ENCODE measurements at regions not wholly inside any gene's neighbourhood (a gene's known extent, or its start where the extent isn't known, plus 50 kb on each side); places are given as distances from the start of the nearest gene placed in this dataset.

DNA sequence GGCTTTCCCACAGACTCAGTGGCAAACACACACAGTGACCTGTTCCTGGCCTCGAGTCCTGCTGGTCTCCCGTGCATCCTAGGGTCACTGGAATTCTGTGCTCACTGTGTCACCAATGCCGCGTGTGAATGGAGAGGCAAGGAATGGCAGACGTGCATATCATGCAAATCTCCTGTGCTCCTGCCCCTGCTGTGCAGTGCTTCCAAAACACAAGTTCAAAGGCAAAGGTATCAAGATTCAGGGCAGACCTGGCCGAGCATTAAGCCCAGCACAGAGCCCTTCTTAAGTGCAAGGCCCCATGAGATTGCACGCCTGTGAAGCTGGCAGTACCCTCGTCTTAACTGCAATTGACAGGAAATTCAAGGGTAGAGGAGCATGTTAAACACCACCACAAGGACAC is 129.1 kb downstream of the NDUFA10 start (continued):
- TF ChIP-seq ZNF780A (CRISPR knock-in tag; IDR thresholded peaks at IDR 0.05) (no peak), SMC3 (conservative IDR thresholded peaks at IDR 0.05; ENCODE audit: insufficient read depth, low read depth, low read length) (no peak), FOXJ3 (CRISPR knock-in tag; IDR thresholded peaks at IDR 0.05) (no peak), EWSR1 (IDR thresholded peaks at IDR 0.05; ENCODE audit: borderline replicate concordance, low read depth, partially characterized antibody) (no peak), HLTF (IDR thresholded peaks at IDR 0.05) (no peak), ZNF253 (CRISPR knock-in tag; conservative IDR thresholded peaks at IDR 0.05) (no peak), ZNF444 (CRISPR knock-in tag; IDR thresholded peaks at IDR 0.05) (no peak)
- TF ChIP-seq, protein P1, sequence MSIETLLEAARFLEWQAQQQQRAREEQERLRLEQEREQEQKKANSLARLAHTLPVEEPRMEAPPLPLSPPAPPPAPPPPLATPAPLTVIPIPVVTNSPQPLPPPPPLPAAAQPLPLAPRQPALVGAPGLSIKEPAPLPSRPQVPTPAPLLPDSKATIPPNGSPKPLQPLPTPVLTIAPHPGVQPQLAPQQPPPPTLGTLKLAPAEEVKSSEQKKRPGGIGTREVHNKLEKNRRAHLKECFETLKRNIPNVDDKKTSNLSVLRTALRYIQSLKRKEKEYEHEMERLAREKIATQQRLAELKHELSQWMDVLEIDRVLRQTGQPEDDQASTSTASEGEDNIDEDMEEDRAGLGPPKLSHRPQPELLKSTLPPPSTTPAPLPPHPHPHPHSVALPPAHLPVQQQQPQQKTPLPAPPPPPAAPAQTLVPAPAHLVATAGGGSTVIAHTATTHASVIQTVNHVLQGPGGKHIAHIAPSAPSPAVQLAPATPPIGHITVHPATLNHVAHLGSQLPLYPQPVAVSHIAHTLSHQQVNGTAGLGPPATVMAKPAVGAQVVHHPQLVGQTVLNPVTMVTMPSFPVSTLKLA (conservative IDR thresholded peaks at IDR 0.05): no peak
- TF ChIP-seq, protein P2, sequence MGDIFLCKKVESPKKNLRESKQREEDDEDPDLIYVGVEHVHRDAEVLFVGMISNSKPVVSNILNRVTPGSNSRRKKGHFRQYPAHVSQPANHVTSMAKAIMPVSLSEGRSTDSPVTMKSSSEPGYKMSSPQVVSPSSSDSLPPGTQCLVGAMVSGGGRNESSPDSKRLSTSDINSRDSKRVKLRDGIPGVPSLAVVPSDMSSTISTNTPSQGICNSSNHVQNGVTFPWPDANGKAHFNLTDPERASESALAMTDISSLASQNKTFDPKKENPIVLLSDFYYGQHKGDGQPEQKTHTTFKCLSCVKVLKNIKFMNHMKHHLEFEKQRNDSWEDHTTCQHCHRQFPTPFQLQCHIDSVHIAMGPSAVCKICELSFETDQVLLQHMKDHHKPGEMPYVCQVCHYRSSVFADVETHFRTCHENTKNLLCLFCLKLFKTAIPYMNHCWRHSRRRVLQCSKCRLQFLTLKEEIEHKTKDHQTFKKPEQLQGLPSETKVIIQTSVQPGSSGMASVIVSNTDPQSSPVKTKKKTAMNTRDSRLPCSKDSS (IDR thresholded peaks at IDR 0.05; ENCODE audit: low read depth, partially characterized antibody): no peak

DNA sequence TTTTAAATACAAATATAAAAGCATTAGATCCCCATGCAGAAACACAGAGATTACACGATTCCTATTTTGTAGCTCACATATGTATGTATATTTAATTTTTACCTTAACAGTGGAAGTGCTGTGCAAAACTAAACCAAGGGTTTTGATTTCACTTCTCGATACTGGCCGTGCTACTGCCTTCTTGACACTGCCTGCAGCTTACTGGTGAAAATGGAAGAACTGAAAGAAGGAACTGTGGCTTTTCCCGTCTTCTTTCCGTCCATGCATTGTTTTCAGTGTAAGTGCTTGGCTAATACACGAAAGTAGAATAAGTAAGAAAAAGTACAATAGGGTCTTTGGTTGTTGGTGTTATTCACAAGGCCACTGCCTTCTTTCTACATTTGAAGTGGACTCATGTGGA is 129.5 kb downstream of the NDUFA10 start:
- H3K4me1 ChIP-seq (replicated peaks in 1 of 2; ENCODE audit: control insufficient read depth in 2 of 2, insufficient read depth in 2 of 2, low read length in 2 of 2): no peaks in the 10 kb centered on the region; a peak in 1 of 5 replicates
- POLR2A ChIA-PET: no interaction called here
- no peaks in the 10 kb centered on the region for H3K36me3 ChIP-seq (ENCODE audit: control insufficient read depth, insufficient read depth, low read length)
- H3K27ac ChIP-seq (ENCODE audit: extremely low read depth, low read depth, low read length): no peak overlapping the region
- H3K79me2 ChIP-seq (ENCODE audit: control insufficient read depth, insufficient read depth, low read length): no peaks in the 10 kb centered on the region
- FAIRE-seq: no peak
- DNase-seq (ENCODE audit: extremely low read depth in 1 of 4, low spot score in 3 of 4): no peak
- no peaks in the 10 kb centered on the region for H4K20me1 ChIP-seq (replicated peaks; ENCODE audit: control insufficient read depth, insufficient read depth, low read length)
- no peak overlapping the region for H3K4me3 ChIP-seq
- WGBS (ENCODE audit: insufficient coverage, low coverage, missing lambda C conversion rate): 41% methylated on average over 6 of the region's 6 CpGs
- intact Hi-C loops (cut with micrococcal nuclease): no loop called here
- H3K9ac ChIP-seq (ENCODE audit: insufficient read depth in 1 of 2, low read depth in 2 of 2, low read length in 2 of 2): no peak overlapping the region
- H2AFZ ChIP-seq (ENCODE audit: low read depth, low read length): no peak overlapping the region
- no peaks in the 10 kb centered on the region for H3K27me3 ChIP-seq (ENCODE audit: control insufficient read depth in 2 of 2, insufficient read depth in 2 of 2, low read length in 2 of 2)
- no peaks in the 10 kb centered on the region for H3K9me1 ChIP-seq (ENCODE audit: control insufficient read depth, insufficient read depth, low read length)
- no peak overlapping the region for H3K4me2 ChIP-seq (ENCODE audit: insufficient read depth, low read length)
- H3K9me3 ChIP-seq (replicated peaks; ENCODE audit: control insufficient read depth, insufficient read depth, low read depth, low read length): no peaks in the 10 kb centered on the region
- no peak for ATAC-seq
- CTCF ChIA-PET (ENCODE audit: low intra/inter-chr PET ratio): no interaction called here
- in situ Hi-C loops (cut with MboI): no loop called here
- BruUV-seq (replicated peaks): no TSS peak
- TF ChIP-seq MIER1 (IDR thresholded peaks at IDR 0.05; ENCODE audit: low read depth) (no peak), SP1 (CRISPR knock-in tag; IDR thresholded peaks at IDR 0.05) (no peak), TAL1 (IDR thresholded peaks at IDR 0.05) (no peak), ZNF212 (CRISPR knock-in tag; IDR thresholded peaks at IDR 0.05) (no peak), SRSF7 (optimal IDR thresholded peaks at IDR 0.05; ENCODE audit: low read depth, low read length) (no peak), KLF6 (CRISPR knock-in tag; IDR thresholded peaks at IDR 0.05; ENCODE audit: borderline replicate concordance) (no peak), TEAD1 (CRISPR knock-in tag; IDR thresholded peaks at IDR 0.05) (no peak), ZNF354B (CRISPR knock-in tag; IDR thresholded peaks at IDR 0.05) (no peak)
- TF ChIP-seq, protein P3, sequence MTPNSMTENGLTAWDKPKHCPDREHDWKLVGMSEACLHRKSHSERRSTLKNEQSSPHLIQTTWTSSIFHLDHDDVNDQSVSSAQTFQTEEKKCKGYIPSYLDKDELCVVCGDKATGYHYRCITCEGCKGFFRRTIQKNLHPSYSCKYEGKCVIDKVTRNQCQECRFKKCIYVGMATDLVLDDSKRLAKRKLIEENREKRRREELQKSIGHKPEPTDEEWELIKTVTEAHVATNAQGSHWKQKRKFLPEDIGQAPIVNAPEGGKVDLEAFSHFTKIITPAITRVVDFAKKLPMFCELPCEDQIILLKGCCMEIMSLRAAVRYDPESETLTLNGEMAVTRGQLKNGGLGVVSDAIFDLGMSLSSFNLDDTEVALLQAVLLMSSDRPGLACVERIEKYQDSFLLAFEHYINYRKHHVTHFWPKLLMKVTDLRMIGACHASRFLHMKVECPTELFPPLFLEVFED (CRISPR knock-in tag; conservative IDR thresholded peaks at IDR 0.05): no peak
- TF ChIP-seq, protein P4, sequence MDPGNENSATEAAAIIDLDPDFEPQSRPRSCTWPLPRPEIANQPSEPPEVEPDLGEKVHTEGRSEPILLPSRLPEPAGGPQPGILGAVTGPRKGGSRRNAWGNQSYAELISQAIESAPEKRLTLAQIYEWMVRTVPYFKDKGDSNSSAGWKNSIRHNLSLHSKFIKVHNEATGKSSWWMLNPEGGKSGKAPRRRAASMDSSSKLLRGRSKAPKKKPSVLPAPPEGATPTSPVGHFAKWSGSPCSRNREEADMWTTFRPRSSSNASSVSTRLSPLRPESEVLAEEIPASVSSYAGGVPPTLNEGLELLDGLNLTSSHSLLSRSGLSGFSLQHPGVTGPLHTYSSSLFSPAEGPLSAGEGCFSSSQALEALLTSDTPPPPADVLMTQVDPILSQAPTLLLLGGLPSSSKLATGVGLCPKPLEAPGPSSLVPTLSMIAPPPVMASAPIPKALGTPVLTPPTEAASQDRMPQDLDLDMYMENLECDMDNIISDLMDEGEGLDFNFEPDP (CRISPR knock-in tag; IDR thresholded peaks at IDR 0.05): no peak
